SK-N-MC (cell line): ENCODE measurements at regions not wholly inside any gene's neighbourhood (a gene's known extent, or its start where the extent isn't known, plus 50 kb on each side); places are given as distances from the start of the nearest gene placed in this dataset.

Experiments used
- DNase-seq: peaks from one replicate; pipeline ENCODE4 v3.0.0-alpha.2; 2011; ENCODE audit warnings: low read depth, low spot score
- H3K27ac ChIP-seq: fragments of 200-600 bp; sonication (generic); 2 replicates; pipeline ENCODE4 v1.5.1; 2016; ENCODE audit warnings: mixed run types
- H3K36me3 ChIP-seq: fragments of 200-600 bp; sonication (generic); 2 replicates; pipeline ENCODE4 v1.6.1; 2017; ENCODE audit warnings: antibody characterized with exemption, low read length, mixed read lengths; ENCODE audit not compliant: insufficient read depth
- H3K4me3 ChIP-seq: fragments of 200-600 bp; sonication (generic); 2 replicates; pipeline ENCODE4 v1.5.1; 2016
- H3K9ac ChIP-seq: fragments of 200-600 bp; sonication (generic); 2 replicates; pipeline ENCODE4 v1.8.0; 2017; ENCODE audit warnings: mixed run types, mixed read lengths; ENCODE audit not compliant: insufficient read length
- H3K9me3 ChIP-seq: fragments of 200-600 bp; sonication (generic); 2 replicates; pipeline ENCODE4 v1.6.1; 2017; ENCODE audit warnings: low read depth, mild to moderate bottlenecking, antibody characterized with exemption, low read length, moderate library complexity, mixed read lengths
- EZH2 ChIP-seq: fragments of 200-600 bp; sonication (generic); IDR thresholded peaks from one replicate; pipeline ENCODE4 v1.6.1; 2017; ENCODE audit warnings: antibody characterized with exemption
- FOXP2 ChIP-seq: optimal IDR thresholded peaks from 2 replicates; pipeline ENCODE3; 2011; ENCODE audit warnings: mild to moderate bottlenecking, moderate library complexity; ENCODE audit not compliant: insufficient read depth; ENCODE audit errors: extremely low read length, control extremely low read depth
- POLR2AphosphoS5 ChIP-seq: IDR thresholded peaks from 2 replicates; pipeline ENCODE4 v1.6.1; 2012; ENCODE audit warnings: mild to moderate bottlenecking, low read depth, low read length, borderline replicate concordance

DNA sequence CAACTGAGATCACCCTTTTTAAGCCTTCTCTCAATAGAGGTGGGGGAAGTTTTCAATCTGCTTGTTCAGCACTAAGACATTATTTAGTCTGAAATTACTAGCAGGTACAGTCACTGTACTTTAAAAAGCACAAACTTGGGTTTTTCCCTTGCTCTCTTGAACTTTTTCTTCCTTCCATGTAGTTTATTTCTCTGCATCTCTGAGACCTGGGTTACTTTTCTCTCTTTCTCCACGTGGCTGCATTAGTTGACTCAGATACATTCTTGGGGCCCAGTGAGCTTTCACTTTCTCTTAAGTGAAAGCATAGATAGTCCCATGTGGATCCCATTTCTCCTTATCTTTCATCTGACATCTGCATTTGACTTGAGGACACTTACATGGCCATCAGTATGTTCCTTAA is 433.9 kb upstream of the MAP3K7 start:
- no peak overlapping the region for H3K9ac ChIP-seq
- H3K9me3 ChIP-seq, result no peaks in the 10 kb centered on the region
- H3K27ac ChIP-seq, result no peak overlapping the region
- TF ChIP-seq POLR2AphosphoS5, result no peak
- TF ChIP-seq EZH2, result no peak
- no peak for TF ChIP-seq FOXP2
- DNase-seq, result no peak
- H3K36me3 ChIP-seq, result no peaks in the 10 kb centered on the region
- H3K4me3 ChIP-seq, result no peak overlapping the region

DNA sequence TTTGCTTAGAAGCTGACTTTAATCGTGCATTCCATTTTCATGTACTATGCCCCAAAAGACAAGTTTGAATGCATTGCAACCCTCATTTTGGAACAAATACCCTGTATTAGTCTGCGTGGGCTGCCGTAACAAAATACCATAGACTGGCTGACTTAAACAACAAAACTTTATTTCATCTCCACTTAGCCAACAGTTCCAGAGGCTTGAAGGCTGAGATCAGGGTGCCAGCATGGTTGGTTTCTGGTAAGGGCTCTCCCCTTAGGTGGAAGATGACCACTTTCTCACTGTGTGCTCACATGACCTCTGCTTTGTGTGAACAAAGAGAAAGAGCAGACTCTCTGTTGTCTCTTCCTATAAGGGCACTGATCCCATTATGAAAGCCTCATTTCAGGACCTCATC is 431.7 kb upstream of the MAP3K7 start:
- TF ChIP-seq FOXP2, result no peak
- no peak for TF ChIP-seq POLR2AphosphoS5
- no peak for TF ChIP-seq EZH2
- no peak for DNase-seq
- no peak overlapping the region for H3K4me3 ChIP-seq
- H3K9me3 ChIP-seq, result no peaks in the 10 kb centered on the region
- no peak overlapping the region for H3K27ac ChIP-seq
- no peak overlapping the region for H3K9ac ChIP-seq
- H3K36me3 ChIP-seq, result no peaks in the 10 kb centered on the region

DNA sequence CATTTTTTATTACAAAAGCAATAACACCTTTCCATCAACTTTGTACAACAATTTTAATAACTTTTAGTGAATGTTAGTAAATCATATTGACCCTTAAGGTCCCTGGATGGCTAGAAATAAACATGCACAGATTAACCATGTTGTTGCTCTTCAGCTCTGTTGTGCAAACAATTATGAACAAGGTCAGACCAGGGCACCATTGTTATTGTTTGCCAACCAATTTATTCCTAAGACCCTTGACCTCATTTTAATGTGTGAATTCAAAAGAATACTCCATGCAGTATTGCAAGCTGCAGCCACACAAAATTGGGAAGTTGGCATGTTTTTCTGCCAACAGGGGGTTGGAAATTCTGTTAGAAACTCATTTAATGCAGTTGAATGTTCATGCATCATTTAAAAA is 426.6 kb upstream of the MAP3K7 start:
- no peak for TF ChIP-seq FOXP2
- TF ChIP-seq EZH2, result no peak
- no peak for TF ChIP-seq POLR2AphosphoS5
- Histone ChIP-seq H3K9me3 (no peaks in the 10 kb centered on the region), H3K9ac (no peak overlapping the region), H3K4me3 (no peak overlapping the region), H3K27ac (no peak overlapping the region), H3K36me3 (no peaks in the 10 kb centered on the region)
- DNase-seq, result no peak

DNA sequence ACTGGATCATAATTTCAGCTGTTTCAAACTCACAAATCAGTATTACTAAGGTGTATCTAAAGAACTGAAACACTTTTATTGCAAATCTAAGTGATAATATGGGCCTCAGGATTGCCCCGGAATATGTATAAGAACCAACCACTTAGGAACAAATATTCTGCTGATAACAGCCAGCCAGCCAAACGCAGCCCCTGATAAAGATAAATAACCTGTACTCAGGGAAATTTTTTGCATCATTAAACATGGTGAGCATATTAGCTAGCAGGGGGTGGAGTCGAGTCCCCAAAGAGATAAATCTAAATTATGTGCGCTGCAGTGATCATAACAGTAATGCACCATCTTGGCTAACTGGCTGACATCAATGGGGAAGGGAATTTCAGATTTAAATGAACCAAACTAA is 410.2 kb upstream of the MAP3K7 start:
- TF ChIP-seq POLR2AphosphoS5, result no peak
- no peaks in the 10 kb centered on the region for H3K9me3 ChIP-seq
- no peak overlapping the region for H3K4me3 ChIP-seq
- H3K27ac ChIP-seq, result no peak overlapping the region
- no peak for DNase-seq
- H3K9ac ChIP-seq, result no peak overlapping the region
- no peaks in the 10 kb centered on the region for H3K36me3 ChIP-seq

DNA sequence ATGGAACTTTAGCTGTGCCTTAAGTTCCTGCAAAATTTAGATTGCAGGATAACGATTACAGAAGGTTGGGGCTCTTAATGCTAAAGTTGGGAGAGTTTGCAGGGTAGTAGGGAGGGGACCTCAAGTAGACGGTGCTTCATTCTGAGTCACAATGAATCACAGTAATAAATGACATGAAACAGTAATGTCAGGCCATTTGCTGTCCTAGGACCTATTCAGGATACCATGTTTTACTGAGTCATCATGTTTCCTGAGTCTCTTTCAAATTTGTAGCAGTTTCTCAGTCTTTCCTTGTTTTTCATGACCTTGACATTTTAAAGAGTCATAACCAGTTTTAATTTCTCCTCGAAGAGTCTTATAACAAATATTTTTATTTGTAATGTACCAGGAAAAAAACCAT is 406.9 kb upstream of the MAP3K7 start:
- no peak for TF ChIP-seq POLR2AphosphoS5
- no peak overlapping the region for H3K27ac ChIP-seq
- no peaks in the 10 kb centered on the region for H3K36me3 ChIP-seq
- H3K9me3 ChIP-seq, result no peaks in the 10 kb centered on the region
- no peak overlapping the region for H3K9ac ChIP-seq
- DNase-seq, result no peak
- no peak overlapping the region for H3K4me3 ChIP-seq

DNA sequence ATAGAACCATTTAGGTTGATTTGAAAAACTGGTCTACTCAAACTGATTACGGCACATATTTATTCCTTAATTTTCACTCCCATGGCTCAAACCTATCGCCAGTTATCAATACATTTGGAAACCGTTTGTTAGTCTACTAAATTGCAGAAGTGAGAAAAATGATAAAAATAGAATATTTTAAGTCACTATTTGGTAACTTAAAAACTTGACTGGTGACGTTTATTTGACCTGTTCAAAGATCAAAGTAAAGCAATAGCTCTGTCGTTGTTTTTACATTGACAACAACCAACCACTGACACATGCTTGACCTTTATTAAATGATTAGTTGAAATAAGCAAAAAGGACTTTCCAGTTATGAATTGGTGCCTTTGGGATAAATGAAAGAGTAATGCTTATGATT is 402.9 kb upstream of the MAP3K7 start:
- no peak for DNase-seq
- H3K9me3 ChIP-seq, result no peaks in the 10 kb centered on the region
- no peak for TF ChIP-seq FOXP2
- TF ChIP-seq EZH2, result no peak
- no peak overlapping the region for H3K9ac ChIP-seq
- no peak overlapping the region for H3K4me3 ChIP-seq
- no peaks in the 10 kb centered on the region for H3K36me3 ChIP-seq
- H3K27ac ChIP-seq, result no peak overlapping the region

DNA sequence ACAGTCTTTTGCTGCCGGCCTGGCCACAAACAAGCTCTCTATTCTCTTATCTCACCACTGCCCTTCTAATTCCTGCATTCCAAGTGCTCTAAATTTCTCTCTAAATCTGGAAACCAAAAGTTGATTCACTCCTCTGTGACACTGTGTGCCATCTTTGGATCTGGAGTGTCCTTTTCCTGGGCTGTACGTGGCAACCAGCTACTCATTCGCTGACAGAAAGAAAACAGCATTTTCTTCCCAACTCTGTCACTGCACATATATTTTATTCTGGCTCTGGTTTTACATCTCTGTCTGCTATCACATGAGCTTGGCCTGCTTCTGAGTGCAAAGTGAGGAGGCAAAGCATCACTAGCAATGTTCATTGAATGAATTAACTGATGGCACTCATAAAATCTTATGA is 397.2 kb upstream of the MAP3K7 start:
- Histone ChIP-seq H3K27ac (no peak overlapping the region), H3K36me3 (no peaks in the 10 kb centered on the region), H3K9ac (no peak overlapping the region), H3K9me3 (no peaks in the 10 kb centered on the region), H3K4me3 (no peak overlapping the region)
- DNase-seq, result no peak
- TF ChIP-seq POLR2AphosphoS5 (no peak), FOXP2 (no peak), EZH2 (no peak)

DNA sequence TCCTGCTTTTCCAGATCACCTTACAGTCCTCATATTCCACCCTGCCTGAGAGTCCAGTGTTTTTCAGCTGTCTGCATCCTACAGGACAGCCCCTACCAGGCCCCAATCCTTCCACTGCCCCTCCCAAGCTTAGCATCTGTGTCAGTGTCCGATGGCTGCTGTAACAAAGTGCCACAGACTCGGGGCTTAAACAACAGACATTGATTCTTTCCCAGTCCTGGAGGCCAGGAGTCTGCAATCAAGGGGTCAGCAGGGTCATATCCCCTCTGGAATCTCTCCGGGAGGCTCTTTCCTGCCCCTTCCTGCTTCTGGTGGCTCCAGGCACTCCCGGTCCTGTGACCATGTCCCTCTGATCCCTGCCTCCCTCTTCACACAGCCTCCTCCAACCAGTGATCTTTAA is 396.6 kb upstream of the MAP3K7 start:
- Histone ChIP-seq H3K27ac (no peak overlapping the region), H3K9me3 (no peaks in the 10 kb centered on the region), H3K4me3 (no peak overlapping the region), H3K9ac (no peak overlapping the region), H3K36me3 (no peaks in the 10 kb centered on the region)
- no peak for TF ChIP-seq POLR2AphosphoS5
- DNase-seq, result no peak

DNA sequence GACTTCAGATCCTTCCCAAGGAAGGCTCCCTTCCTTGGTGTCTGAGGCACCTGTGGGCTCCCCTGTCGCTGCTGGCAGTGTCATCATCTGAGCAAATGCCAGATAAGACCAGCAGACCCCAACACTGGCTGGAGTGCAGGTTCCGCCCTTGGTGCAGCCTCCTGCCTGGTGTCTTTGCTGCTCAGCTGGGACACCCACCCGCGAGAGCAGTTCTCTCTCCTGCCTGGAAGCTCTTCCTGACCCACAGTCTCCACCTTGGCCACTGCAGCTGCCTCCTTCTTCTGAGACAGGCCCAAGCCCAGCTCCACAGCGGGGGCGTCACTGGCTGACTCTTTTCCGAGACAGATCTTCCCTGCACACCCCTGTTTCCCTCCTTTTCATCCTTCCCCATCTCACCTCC is 395.7 kb upstream of the MAP3K7 start:
- no peak for TF ChIP-seq EZH2
- TF ChIP-seq FOXP2, result no peak
- TF ChIP-seq POLR2AphosphoS5, result no peak
- DNase-seq, result no peak
- Histone ChIP-seq H3K9me3 (no peaks in the 10 kb centered on the region), H3K27ac (no peak overlapping the region), H3K36me3 (no peaks in the 10 kb centered on the region), H3K4me3 (no peak overlapping the region), H3K9ac (no peak overlapping the region)

DNA sequence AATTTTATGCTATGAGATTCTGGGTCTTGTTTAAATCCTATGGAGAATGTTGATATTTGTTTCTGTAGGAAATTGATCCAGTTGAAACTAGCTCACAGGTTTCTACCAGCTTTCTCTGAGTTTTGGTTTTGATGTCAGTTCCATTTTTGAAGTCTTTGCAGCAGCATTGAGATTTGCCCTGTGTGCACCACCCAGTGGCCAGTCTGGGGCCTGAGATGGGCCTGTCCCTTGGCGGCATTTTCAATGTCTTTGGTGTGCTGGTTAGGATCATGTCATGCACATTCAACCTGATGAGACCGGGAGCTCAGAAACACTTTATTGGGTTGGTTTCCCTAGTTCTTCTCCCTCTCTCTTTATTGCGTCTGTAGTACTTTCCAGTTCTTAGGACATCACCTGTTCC is 395.2 kb upstream of the MAP3K7 start:
- Histone ChIP-seq H3K9ac (no peak overlapping the region), H3K4me3 (no peak overlapping the region), H3K9me3 (no peaks in the 10 kb centered on the region), H3K36me3 (no peaks in the 10 kb centered on the region), H3K27ac (no peak overlapping the region)
- TF ChIP-seq EZH2, result no peak
- no peak for TF ChIP-seq POLR2AphosphoS5
- no peak for TF ChIP-seq FOXP2
- DNase-seq, result no peak
